ENCODE measurements at regions not wholly inside any gene's neighbourhood (a gene's known extent, or its start where the extent isn't known, plus 50 kb on each side); places are given as distances from the start of the nearest gene placed in this dataset.

DNA sequence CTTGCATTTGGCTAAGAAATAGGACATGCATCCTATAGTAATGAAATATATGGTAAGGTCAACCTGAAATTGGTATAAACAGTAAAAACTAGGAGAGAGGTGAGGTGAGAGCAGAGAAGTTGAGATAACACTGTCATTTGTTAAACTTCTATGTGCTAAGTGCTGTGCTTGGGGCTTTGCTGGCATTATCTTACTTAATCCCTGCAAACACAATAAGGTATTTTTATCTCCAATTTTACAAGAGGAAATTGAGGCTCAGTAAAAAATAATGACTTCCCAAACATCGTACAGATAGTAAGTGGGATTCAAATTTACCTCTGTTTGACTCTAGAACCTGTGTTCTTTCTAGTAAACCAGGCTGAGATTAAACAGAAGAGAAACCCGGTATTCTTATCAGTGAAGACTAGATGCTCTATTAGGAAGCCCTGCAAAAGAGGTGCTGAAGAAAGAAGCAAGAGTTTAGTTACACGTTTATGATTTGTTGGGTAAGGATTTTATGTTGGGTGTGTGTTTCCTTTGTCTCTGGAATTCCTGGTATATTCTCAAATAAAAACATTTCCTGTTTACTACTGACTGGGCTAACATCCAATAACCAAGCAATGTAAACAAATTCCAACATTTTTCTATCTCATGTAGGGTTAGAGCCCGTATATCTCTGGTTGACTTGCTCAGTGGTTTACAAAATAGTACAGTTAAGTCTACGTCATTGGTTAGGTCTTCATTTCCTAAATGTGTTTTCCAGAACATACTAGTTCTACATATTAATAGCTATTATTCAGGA lies 137.3 kb upstream of the FNDC3A start:
- TF ChIP-seq, protein P1, sequence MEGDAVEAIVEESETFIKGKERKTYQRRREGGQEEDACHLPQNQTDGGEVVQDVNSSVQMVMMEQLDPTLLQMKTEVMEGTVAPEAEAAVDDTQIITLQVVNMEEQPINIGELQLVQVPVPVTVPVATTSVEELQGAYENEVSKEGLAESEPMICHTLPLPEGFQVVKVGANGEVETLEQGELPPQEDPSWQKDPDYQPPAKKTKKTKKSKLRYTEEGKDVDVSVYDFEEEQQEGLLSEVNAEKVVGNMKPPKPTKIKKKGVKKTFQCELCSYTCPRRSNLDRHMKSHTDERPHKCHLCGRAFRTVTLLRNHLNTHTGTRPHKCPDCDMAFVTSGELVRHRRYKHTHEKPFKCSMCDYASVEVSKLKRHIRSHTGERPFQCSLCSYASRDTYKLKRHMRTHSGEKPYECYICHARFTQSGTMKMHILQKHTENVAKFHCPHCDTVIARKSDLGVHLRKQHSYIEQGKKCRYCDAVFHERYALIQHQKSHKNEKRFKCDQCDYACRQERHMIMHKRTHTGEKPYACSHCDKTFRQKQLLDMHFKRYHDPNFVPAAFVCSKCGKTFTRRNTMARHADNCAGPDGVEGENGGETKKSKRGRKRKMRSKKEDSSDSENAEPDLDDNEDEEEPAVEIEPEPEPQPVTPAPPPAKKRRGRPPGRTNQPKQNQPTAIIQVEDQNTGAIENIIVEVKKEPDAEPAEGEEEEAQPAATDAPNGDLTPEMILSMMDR (IDR thresholded peaks at IDR 0.05) = no peak

DNA sequence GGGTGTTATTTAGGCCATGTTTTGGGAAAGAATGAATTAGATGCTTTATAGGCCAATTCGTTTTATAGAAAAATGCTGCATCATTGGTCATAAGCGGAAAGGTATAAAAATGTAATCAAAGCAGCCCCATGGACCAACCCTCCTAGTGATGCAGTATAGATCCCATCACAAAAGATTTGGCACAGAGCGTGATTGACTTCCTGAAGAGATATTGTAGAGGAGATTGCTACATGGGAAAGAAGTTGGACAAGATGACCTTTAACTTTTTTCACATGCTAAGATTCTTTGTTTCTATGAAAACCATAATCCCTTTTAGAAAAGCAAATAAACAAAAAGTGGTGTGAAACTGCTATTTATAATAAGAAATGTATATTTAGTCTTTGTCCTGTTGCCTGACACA lies 136.5 kb upstream of the FNDC3A start:
- TF ChIP-seq, protein P1 (IDR thresholded peaks at IDR 0.05) = no peak

DNA sequence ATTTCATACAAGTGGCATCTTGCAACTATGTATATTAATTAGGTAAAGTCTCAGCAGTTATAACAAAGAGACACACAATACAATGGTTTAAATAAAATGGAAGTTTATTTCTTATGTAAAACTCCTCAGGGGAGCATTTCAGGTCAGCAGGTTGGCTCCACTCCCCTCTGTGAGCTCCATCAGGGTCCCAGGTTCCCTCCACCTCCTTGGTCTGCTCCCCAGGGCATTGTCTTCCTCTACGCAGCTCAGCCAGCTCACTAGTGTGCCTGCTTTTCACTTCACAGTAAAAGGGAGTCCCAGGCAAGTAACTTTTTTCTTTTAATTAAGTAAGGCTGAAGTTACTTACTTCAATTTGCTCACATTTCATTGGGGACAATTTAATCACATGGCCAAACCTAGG lies 135.3 kb upstream of the FNDC3A start:
- TF ChIP-seq, protein P1 (IDR thresholded peaks at IDR 0.05) = no peak

DNA sequence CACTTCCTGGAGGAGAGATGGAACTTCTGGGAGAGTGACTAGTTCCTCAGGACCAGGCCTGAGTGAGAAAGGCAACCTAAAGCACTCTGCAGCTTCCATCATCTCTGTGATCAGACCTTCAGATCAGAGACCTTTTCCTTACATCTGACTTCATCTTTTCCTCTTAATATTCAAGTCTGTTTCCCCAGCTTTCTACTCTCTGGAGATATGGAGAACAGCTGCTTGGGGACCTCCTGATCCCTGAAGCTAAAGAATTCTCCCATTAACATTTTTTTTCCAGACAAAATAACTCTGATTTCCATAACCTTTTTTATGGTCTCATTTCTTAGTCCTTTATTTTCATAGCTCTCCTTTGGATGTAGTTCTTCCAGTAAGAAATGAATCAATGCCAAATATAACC lies 133.4 kb upstream of the FNDC3A start:
- TF ChIP-seq, protein P1 (IDR thresholded peaks at IDR 0.05) = no peak

DNA sequence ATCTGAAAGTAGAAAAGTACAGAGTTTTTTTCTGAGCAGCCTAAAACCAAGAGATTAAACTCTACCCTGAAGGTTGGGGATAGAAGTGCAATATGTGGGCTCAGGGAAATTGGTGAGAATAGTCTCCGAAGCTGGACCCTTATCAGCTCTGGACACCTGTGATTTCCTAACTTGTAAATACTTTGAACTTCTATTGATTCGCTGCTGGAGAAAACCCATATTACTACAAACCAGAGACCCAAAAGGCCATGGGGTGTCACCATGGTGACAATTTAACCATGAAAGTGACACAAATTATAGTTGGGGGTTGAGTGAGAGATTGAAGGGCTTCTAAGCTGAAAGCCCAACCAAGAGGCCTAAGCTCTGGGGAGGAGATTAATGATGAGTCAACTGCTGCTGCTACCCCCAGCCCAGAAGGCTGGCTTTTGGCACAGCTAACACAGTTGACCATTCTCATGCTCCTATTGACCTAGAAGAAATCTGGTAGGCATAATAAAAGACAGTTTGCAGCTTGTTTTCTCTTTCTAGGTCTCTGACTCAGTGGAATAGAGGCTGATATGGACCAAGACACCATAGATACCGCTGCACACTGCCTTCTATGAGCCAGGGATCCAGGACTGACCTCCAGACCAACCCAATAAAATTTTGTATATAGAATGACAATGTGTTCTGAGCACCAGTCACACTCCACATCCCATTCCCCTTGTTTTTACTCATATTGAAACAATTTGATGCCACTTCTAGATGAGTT lies 131.9 kb upstream of the FNDC3A start:
- TF ChIP-seq, protein P1 (IDR thresholded peaks at IDR 0.05) = no peak

DNA sequence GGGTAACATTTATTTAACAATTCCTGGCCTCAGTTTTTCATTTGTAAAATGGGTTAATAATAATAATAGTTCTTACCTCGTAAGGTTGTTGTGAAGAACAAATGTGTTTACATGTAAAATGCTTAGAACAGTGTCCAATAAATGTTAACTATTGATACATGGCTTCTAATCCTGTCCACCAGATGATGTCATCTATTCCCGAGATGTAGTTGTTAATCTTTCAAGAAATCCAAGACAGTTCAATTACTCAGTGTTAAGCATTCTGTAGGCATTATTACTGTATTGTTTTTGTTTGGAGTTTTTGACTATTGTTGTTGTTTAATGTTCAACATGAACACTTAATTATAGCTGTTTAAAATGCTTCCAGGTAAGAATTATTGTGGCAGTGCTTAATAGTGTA lies 131.0 kb upstream of the FNDC3A start:
- TF ChIP-seq, protein P1 (IDR thresholded peaks at IDR 0.05) = no peak

DNA sequence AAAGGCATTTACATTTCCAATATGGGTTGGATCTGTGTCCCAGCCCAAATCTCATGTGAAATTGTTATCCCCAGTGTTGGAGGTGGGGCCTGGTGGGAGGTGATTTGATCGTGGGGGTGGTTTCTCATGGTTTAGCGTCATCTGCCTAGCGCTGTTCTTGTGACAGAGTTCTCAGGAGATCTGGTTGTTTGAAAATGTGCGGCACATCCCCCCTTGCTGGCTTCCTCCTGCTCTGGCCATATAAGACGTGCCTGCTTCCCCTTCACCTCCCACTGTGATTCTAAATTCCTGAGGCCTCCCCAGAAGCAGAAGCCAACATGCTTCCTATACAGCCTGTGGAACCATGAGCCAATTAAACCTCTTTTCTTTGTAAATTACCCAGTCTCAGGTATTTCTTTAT lies 126.2 kb upstream of the FNDC3A start:
- TF ChIP-seq, protein P1 (IDR thresholded peaks at IDR 0.05) = no peak
